Nucleus accumbens (tissue), 56 donors: ENCODE measurements at regions not wholly inside any gene's neighbourhood (a gene's known extent, or its start where the extent isn't known, plus 50 kb on each side); places are given as distances from the start of the nearest gene placed in this dataset.

Experiments
- DNase-seq, 56 donors: peaks; one replicate each; lab custom pipeline; 2025; lab: John Stamatoyannopoulos, UW

GRCh38 chr13:25044071-25044470 is 51.9 kb upstream of the PABPC3 start:
- no peak for DNase-seq
